C4-2B (cell line): ENCODE measurements at regions not wholly inside any gene's neighbourhood (a gene's known extent, or its start where the extent isn't known, plus 50 kb on each side); places are given as distances from the start of the nearest gene placed in this dataset.

Experiments
- CTCF ChIP-seq: fragments of 450-650 bp; conservative IDR thresholded peaks from 2 replicates; pipeline ENCODE4 v1.5.1; 2017; ENCODE audit warnings: mild to moderate bottlenecking
- ZFX ChIP-seq: fragments of 450-650 bp; IDR thresholded peaks from 2 replicates; pipeline ENCODE4 v1.6.1; 2017

- TF ChIP-seq CTCF (no peak), ZFX (no peak)
Measured at GRCh38 chr22:34017205-34017604, 96.9 kb upstream of the LARGE1 start.
